GM10248 (cell line): ENCODE measurements at regions not wholly inside any gene's neighbourhood (a gene's known extent, or its start where the extent isn't known, plus 50 kb on each side); places are given as distances from the start of the nearest gene placed in this dataset.

Experiments used
- CTCF ChIA-PET: fragments of 300-600 bp; sonication (Branson Sonifier 250); formaldehyde crosslinking; extraction: SDS; loops from one replicate; lab custom pipeline; 2021; ENCODE audit warnings: antibody characterized with exemption; lab: Yijun Ruan, JAX
- POLR2A ChIA-PET: fragments of 350-650 bp; sonication (Branson Sonifier 250); formaldehyde crosslinking; extraction: SDS; loops from one replicate; lab custom pipeline; 2020; ENCODE audit warnings: antibody characterized with exemption; lab: Yijun Ruan, JAX
- DNase-seq: peaks from one replicate; pipeline ENCODE4 v3.0.0; 2012; ENCODE audit errors: extremely low spot score
- TF ChIP-seq, protein P1 (sequence below): IDR thresholded peaks from 2 replicates; pipeline ENCODE4 v1.5.1; 2012; ENCODE audit warnings: mild to moderate bottlenecking, low read depth; ENCODE audit errors: extremely low read depth, missing control alignments, control extremely low read depth

DNA sequence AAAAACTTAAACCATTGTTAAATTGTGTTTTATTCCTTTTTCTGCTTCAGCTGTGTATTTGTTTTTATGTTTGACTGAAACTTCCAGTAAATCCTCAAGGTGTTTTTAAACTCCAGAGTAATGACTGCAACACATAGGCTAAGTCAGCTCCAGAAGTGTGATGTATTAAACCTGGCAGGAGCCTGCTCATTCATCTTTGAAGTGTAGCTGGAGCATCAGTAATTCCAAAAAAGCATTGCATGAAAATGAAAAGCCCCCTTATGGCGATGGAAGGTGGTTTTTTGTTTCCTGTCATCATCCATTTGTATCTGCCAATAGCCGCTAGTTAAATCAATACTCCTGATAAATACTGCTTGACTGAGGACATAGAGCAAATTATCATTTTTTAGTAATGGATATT lies 474.2 kb upstream of the ADAMTS16 start:
- TF ChIP-seq, protein P1, sequence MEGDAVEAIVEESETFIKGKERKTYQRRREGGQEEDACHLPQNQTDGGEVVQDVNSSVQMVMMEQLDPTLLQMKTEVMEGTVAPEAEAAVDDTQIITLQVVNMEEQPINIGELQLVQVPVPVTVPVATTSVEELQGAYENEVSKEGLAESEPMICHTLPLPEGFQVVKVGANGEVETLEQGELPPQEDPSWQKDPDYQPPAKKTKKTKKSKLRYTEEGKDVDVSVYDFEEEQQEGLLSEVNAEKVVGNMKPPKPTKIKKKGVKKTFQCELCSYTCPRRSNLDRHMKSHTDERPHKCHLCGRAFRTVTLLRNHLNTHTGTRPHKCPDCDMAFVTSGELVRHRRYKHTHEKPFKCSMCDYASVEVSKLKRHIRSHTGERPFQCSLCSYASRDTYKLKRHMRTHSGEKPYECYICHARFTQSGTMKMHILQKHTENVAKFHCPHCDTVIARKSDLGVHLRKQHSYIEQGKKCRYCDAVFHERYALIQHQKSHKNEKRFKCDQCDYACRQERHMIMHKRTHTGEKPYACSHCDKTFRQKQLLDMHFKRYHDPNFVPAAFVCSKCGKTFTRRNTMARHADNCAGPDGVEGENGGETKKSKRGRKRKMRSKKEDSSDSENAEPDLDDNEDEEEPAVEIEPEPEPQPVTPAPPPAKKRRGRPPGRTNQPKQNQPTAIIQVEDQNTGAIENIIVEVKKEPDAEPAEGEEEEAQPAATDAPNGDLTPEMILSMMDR: no peak
- no peak for DNase-seq
- CTCF ChIA-PET: interaction anchor here (1.1 kb wide), 1 partner anchor 12 kb away, joined by 4 read pairs; no protein-coding TSS in a partner anchor
- POLR2A ChIA-PET: no interaction called here

DNA sequence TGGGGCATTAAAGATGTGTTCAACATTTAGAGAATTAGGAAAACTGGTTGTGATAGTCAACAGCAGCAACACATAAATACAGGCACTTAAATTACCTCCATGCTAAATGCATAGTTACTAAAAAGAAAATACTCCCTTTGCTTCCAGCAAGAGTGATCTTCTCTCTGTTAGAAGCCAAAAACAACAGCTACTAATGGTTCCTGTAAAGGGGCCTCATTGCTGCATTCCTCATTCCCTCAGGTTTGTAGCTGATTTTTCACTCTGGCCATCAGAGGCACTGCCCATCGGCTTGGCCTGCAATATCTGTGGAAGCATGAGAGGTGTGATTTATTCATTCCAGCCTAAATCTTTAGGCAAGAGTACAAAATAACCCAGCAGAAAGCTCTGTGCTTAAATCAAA lies 466.0 kb upstream of the ADAMTS16 start:
- TF ChIP-seq, protein P1: no peak
- DNase-seq: no peak
- CTCF ChIA-PET: no interaction called here
- POLR2A ChIA-PET: no interaction called here

DNA sequence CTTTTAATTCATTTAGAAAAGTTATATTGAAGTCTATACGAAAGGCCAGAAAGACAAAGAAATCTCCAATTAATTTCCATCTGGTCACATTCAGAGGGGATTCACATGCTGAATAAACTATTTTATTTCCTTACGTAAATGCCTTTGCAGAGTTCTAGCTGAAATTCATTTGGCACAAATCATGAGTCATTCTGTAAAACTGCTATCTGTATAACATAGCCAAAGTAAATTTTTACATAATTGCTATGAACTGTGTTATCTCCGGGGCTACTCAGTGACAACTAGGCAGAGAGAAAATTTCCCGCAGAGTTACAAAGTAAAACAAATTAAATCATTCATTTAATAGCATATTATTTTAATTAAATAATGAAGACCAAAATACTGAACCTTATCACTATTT lies 463.2 kb upstream of the ADAMTS16 start:
- POLR2A ChIA-PET: no interaction called here
- CTCF ChIA-PET: no interaction called here
- TF ChIP-seq, protein P1: no peak
- no peak for DNase-seq

DNA sequence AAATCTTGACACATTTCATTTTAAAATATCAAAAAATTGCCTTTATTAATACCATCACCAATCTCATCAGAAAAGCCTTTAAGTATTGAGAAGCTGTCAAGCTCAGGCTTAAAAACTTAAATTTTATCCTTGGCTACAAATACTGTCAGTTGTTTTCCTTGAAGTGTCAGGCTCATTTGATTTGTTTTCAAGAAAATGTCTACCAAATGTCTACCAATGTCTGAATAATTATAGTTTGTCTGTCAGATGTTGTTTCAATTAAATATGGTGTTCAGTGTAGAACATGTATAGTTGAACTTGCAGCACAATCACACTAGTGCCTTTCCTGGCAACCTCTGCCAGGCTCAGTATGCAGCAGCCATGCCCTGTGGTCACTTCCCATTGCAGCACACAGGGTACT lies 455.2 kb upstream of the ADAMTS16 start:
- TF ChIP-seq, protein P1: no peak
- POLR2A ChIA-PET: no interaction called here
- DNase-seq: no peak
- CTCF ChIA-PET: no interaction called here

DNA sequence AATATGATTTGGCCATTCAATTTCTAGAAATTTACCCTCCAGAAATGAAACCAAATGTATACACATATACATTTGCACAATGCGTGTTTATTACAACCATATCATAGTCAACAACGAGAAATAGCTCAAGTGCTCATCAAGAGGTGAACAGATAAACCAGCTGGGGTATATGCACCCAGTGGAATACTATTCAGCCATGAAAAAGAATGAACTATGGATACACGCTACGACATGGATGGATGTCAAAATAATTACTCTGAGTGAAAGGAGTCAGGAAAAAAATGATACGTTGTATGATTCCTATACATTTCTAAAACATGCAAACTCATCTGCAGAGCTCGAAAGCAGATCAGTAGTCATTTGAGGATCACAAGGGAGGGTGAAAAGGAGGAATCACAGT lies 441.5 kb upstream of the ADAMTS16 start:
- CTCF ChIA-PET: no interaction called here
- TF ChIP-seq, protein P1: no peak
- POLR2A ChIA-PET: no interaction called here
- no peak for DNase-seq

DNA sequence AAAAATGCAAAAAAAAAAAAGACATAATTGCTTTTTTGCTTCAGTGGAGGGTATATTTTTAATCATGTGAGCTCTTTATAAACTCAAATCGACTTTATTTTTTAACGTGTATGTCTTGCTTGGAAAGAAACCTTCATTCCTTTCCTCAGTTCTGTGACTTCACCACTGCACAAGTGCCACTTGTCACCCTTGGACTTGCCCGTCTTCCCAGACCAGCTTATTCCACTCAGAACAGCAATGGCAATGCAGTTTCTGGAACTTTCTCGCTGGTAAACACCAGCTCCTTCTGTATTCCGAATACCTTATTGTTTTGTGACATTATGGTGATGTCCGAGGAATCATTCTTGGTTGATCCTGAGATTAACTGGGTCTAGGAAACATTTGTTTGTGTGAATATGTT lies 440.5 kb upstream of the ADAMTS16 start:
- ChIA-PET CTCF (interaction anchor here (1.1 kb wide), 1 partner anchor 24 kb away, joined by 3 read pairs; no protein-coding TSS in a partner anchor), POLR2A (no interaction called here)
- TF ChIP-seq, protein P1: no peak
- DNase-seq: no peak
